ENCODE measurements at regions not wholly inside any gene's neighbourhood (a gene's known extent, or its start where the extent isn't known, plus 50 kb on each side); places are given as distances from the start of the nearest gene placed in this dataset.

- Histone ChIP-seq H3K27ac (ENCODE audit: low read depth in 1 of 3, low read length in 2 of 3) (no peak overlapping the region), H3K36me3 (ENCODE audit: control insufficient read depth in 3 of 3, insufficient read depth in 2 of 3, low read depth in 1 of 3, low read length in 3 of 3) (no peaks in the 10 kb centered on the region), H3K9me3 (ENCODE audit: control insufficient read depth in 2 of 2, insufficient read depth in 1 of 2, low read depth in 1 of 2, low read length in 1 of 2) (no peaks in the 10 kb centered on the region), H3K27me3 (ENCODE audit: control insufficient read depth in 3 of 3, insufficient read depth in 3 of 3, low read length in 3 of 3) (peaks cover 0 to 4% (median 0%) of the 10 kb centered on the region in 3 donors), H3K4me3 (ENCODE audit: low read depth in 1 of 3, low read length in 3 of 3) (no peak overlapping the region), H3K4me1 (ENCODE audit: control insufficient read depth in 3 of 3, insufficient read depth in 2 of 3, low read depth in 1 of 3, low read length in 2 of 3) (no peaks in the 10 kb centered on the region)
- no peak for FAIRE-seq
- 57 to 71% (median 69%) methylated on average over 2 of the region's 2 CpGs for WGBS, 3 donors
- no peak for DNase-seq
These were observed 137.2 kb upstream of the LSM8 start for GRCh38 chr7:118046801-118047200.

GRCh38 chr7:118052336-118052735, 131.6 kb upstream of the LSM8 start:
- WGBS, 3 donors = 69 to 84% (median 72%) methylated on average over 6 of the region's 6 CpGs
- Histone ChIP-seq H3K9me3 (ENCODE audit: control insufficient read depth in 2 of 2, insufficient read depth in 1 of 2, low read depth in 1 of 2, low read length in 1 of 2) (no peaks in the 10 kb centered on the region), H3K36me3 (ENCODE audit: control insufficient read depth in 3 of 3, insufficient read depth in 2 of 3, low read depth in 1 of 3, low read length in 3 of 3) (no peaks in the 10 kb centered on the region), H3K27ac (ENCODE audit: low read depth in 1 of 3, low read length in 2 of 3) (no peak overlapping the region), H3K4me1 (ENCODE audit: control insufficient read depth in 3 of 3, insufficient read depth in 2 of 3, low read depth in 1 of 3, low read length in 2 of 3) (no peaks in the 10 kb centered on the region), H3K4me3 (ENCODE audit: low read depth in 1 of 3, low read length in 3 of 3) (no peak overlapping the region), H3K27me3 (ENCODE audit: control insufficient read depth in 3 of 3, insufficient read depth in 3 of 3, low read length in 3 of 3) (no peaks in the 10 kb centered on the region)
- DNase-seq = no peak
- FAIRE-seq = no peak

DNA sequence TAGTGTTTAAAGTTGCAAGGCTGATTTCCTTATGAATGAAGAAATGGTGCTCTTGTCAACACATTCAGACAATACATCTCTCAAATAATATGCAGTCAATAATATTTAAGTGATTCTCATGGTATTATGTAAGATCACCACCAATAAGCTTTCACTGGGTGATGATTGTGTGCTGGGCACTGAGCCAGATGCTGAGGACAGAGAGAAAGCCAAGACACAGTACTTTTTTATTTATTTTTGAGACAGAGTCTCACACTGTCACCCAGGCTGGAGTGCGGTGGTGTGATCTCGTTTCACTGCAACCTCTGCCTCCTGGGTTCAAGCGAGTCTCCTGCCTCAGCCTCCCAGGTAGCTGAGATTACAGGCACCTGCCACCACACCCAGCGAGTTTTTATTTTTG, 130.6 kb upstream of the LSM8 start:
- FAIRE-seq (no peak), DNase-seq (no peak)
- H3K36me3 ChIP-seq (ENCODE audit: control insufficient read depth in 3 of 3, insufficient read depth in 2 of 3, low read depth in 1 of 3, low read length in 3 of 3) = no peaks in the 10 kb centered on the region
- H3K4me1 ChIP-seq (ENCODE audit: control insufficient read depth in 3 of 3, insufficient read depth in 2 of 3, low read depth in 1 of 3, low read length in 2 of 3) = no peaks in the 10 kb centered on the region
- H3K4me3 ChIP-seq (ENCODE audit: low read depth in 1 of 3, low read length in 3 of 3) = no peak overlapping the region
- H3K9me3 ChIP-seq (ENCODE audit: control insufficient read depth in 2 of 2, insufficient read depth in 1 of 2, low read depth in 1 of 2, low read length in 1 of 2) = no peaks in the 10 kb centered on the region
- H3K27ac ChIP-seq (ENCODE audit: low read depth in 1 of 3, low read length in 2 of 3) = no peak overlapping the region
- 77 to 88% (median 87%) methylated on average over 4 of the region's 4 CpGs for WGBS, 3 donors
- H3K27me3 ChIP-seq (ENCODE audit: control insufficient read depth in 3 of 3, insufficient read depth in 3 of 3, low read length in 3 of 3) = no peaks in the 10 kb centered on the region

- no peak for FAIRE-seq
- no peaks in the 10 kb centered on the region for H3K4me1 ChIP-seq (ENCODE audit: control insufficient read depth in 3 of 3, insufficient read depth in 2 of 3, low read depth in 1 of 3, low read length in 2 of 3)
- no peaks in the 10 kb centered on the region for H3K36me3 ChIP-seq (ENCODE audit: control insufficient read depth in 3 of 3, insufficient read depth in 2 of 3, low read depth in 1 of 3, low read length in 3 of 3)
- no peak for DNase-seq
- 80 to 88% (median 83%) methylated on average over 2 of the region's 2 CpGs for WGBS, 3 donors
- no peaks in the 10 kb centered on the region for H3K27me3 ChIP-seq (ENCODE audit: control insufficient read depth in 3 of 3, insufficient read depth in 3 of 3, low read length in 3 of 3)
- no peaks in the 10 kb centered on the region for H3K9me3 ChIP-seq (ENCODE audit: control insufficient read depth in 2 of 2, insufficient read depth in 1 of 2, low read depth in 1 of 2, low read length in 1 of 2)
- H3K4me3 ChIP-seq (ENCODE audit: low read depth in 1 of 3, low read length in 3 of 3) = no peak overlapping the region
- no peak overlapping the region for H3K27ac ChIP-seq (ENCODE audit: low read depth in 1 of 3, low read length in 2 of 3)
These were observed 129.4 kb upstream of the LSM8 start for GRCh38 chr7:118054529-118054928.

- no peaks in the 10 kb centered on the region for H3K27me3 ChIP-seq (ENCODE audit: control insufficient read depth in 3 of 3, insufficient read depth in 3 of 3, low read length in 3 of 3)
- FAIRE-seq (no peak), DNase-seq (no peak)
- H3K36me3 ChIP-seq (ENCODE audit: control insufficient read depth in 3 of 3, insufficient read depth in 2 of 3, low read depth in 1 of 3, low read length in 3 of 3) = no peaks in the 10 kb centered on the region
- H3K27ac ChIP-seq (ENCODE audit: low read depth in 1 of 3, low read length in 2 of 3) = no peak overlapping the region
- 67 to 86% (median 79%) methylated on average over 3 of the region's 3 CpGs for WGBS, 3 donors
- no peaks in the 10 kb centered on the region for H3K9me3 ChIP-seq (ENCODE audit: control insufficient read depth in 2 of 2, insufficient read depth in 1 of 2, low read depth in 1 of 2, low read length in 1 of 2)
- H3K4me3 ChIP-seq (ENCODE audit: low read depth in 1 of 3, low read length in 3 of 3) = no peak overlapping the region
- H3K4me1 ChIP-seq (ENCODE audit: control insufficient read depth in 3 of 3, insufficient read depth in 2 of 3, low read depth in 1 of 3, low read length in 2 of 3) = no peaks in the 10 kb centered on the region
These were observed 128.3 kb upstream of the LSM8 start for GRCh38 chr7:118055647-118056046.

- Histone ChIP-seq H3K9me3 (ENCODE audit: control insufficient read depth in 2 of 2, insufficient read depth in 1 of 2, low read depth in 1 of 2, low read length in 1 of 2) (no peaks in the 10 kb centered on the region), H3K36me3 (ENCODE audit: control insufficient read depth in 3 of 3, insufficient read depth in 2 of 3, low read depth in 1 of 3, low read length in 3 of 3) (no peaks in the 10 kb centered on the region), H3K27me3 (ENCODE audit: control insufficient read depth in 3 of 3, insufficient read depth in 3 of 3, low read length in 3 of 3) (no peaks in the 10 kb centered on the region), H3K4me1 (ENCODE audit: control insufficient read depth in 3 of 3, insufficient read depth in 2 of 3, low read depth in 1 of 3, low read length in 2 of 3) (no peaks in the 10 kb centered on the region), H3K27ac (ENCODE audit: low read depth in 1 of 3, low read length in 2 of 3) (no peak overlapping the region), H3K4me3 (ENCODE audit: low read depth in 1 of 3, low read length in 3 of 3) (no peak overlapping the region)
- no peak for FAIRE-seq
- WGBS, 3 donors = 75 to 82% (median 79%) methylated on average over 5 of the region's 5 CpGs
- DNase-seq = no peak
These were observed 126.6 kb upstream of the LSM8 start for GRCh38 chr7:118057404-118057803.

GRCh38 chr7:118059209-118059608, 124.8 kb upstream of the LSM8 start:
- FAIRE-seq (no peak), DNase-seq (no peak)
- Histone ChIP-seq H3K27me3 (ENCODE audit: control insufficient read depth in 3 of 3, insufficient read depth in 3 of 3, low read length in 3 of 3) (no peaks in the 10 kb centered on the region), H3K27ac (ENCODE audit: low read depth in 1 of 3, low read length in 2 of 3) (no peak overlapping the region), H3K4me1 (ENCODE audit: control insufficient read depth in 3 of 3, insufficient read depth in 2 of 3, low read depth in 1 of 3, low read length in 2 of 3) (no peaks in the 10 kb centered on the region), H3K36me3 (ENCODE audit: control insufficient read depth in 3 of 3, insufficient read depth in 2 of 3, low read depth in 1 of 3, low read length in 3 of 3) (no peaks in the 10 kb centered on the region), H3K4me3 (ENCODE audit: low read depth in 1 of 3, low read length in 3 of 3) (no peak overlapping the region), H3K9me3 (ENCODE audit: control insufficient read depth in 2 of 2, insufficient read depth in 1 of 2, low read depth in 1 of 2, low read length in 1 of 2) (no peaks in the 10 kb centered on the region)
- WGBS, 3 donors = 41 to 63% (median 50%) methylated on average over 2 of the region's 2 CpGs

DNA sequence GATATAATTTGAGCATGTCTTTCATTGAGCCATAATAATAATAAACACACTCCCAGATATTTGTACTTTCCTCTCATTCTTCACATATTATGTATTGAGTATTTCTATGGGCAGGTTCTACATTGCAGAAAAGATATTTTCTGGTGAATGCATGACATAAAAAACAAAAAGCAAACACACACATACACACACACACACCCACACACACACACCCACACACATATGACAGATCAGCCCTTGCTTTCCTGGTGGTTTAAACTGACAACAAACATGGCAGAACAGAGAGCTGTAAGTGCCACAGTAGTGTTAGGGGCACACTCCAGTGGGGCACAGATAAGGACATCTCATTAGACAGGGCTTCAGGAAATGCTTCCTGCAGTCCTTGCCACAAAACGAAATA, 123.3 kb upstream of the LSM8 start:
- Histone ChIP-seq H3K4me1 (ENCODE audit: control insufficient read depth in 3 of 3, insufficient read depth in 2 of 3, low read depth in 1 of 3, low read length in 2 of 3) (no peaks in the 10 kb centered on the region), H3K27me3 (ENCODE audit: control insufficient read depth in 3 of 3, insufficient read depth in 3 of 3, low read length in 3 of 3) (no peaks in the 10 kb centered on the region), H3K4me3 (ENCODE audit: low read depth in 1 of 3, low read length in 3 of 3) (no peak overlapping the region), H3K27ac (ENCODE audit: low read depth in 1 of 3, low read length in 2 of 3) (no peak overlapping the region), H3K9me3 (ENCODE audit: control insufficient read depth in 2 of 2, insufficient read depth in 1 of 2, low read depth in 1 of 2, low read length in 1 of 2) (no peaks in the 10 kb centered on the region), H3K36me3 (ENCODE audit: control insufficient read depth in 3 of 3, insufficient read depth in 2 of 3, low read depth in 1 of 3, low read length in 3 of 3) (no peaks in the 10 kb centered on the region)
- WGBS, 3 donors = 32 to 50% (median 33%) methylated on average over 1 of the region's 1 CpG
- DNase-seq (no peak), FAIRE-seq (no peak)

DNA sequence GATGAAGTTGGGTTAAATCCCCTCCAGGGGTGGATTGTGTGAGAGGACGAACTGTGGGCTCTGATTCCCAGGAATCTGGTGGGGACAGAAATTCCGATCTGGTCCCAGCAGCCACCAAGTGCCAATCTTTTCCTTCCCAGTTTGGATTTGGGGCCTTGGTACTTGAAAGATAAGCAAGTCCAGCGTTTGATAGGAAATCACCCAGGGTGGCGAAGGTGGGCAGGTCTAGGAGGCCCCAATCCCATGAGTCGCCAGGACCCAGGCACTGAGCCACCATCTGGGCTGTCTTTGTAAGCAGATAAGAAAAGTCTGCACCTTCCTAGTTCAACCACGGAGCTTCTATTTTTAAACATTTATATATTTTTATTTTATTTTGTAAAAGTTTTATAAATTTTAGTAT, 122.6 kb upstream of the LSM8 start:
- no peak for DNase-seq
- Histone ChIP-seq H3K9me3 (ENCODE audit: control insufficient read depth in 2 of 2, insufficient read depth in 1 of 2, low read depth in 1 of 2, low read length in 1 of 2) (no peaks in the 10 kb centered on the region), H3K4me1 (ENCODE audit: control insufficient read depth in 3 of 3, insufficient read depth in 2 of 3, low read depth in 1 of 3, low read length in 2 of 3) (no peaks in the 10 kb centered on the region), H3K4me3 (ENCODE audit: low read depth in 1 of 3, low read length in 3 of 3) (no peak overlapping the region), H3K27me3 (ENCODE audit: control insufficient read depth in 3 of 3, insufficient read depth in 3 of 3, low read length in 3 of 3) (no peaks in the 10 kb centered on the region), H3K36me3 (ENCODE audit: control insufficient read depth in 3 of 3, insufficient read depth in 2 of 3, low read depth in 1 of 3, low read length in 3 of 3) (no peaks in the 10 kb centered on the region), H3K27ac (ENCODE audit: low read depth in 1 of 3, low read length in 2 of 3) (no peak overlapping the region)
- no peak for FAIRE-seq
- 64 to 79% (median 65%) methylated on average over 6 of the region's 6 CpGs for WGBS, 3 donors
